ENCODE measurements at regions not wholly inside any gene's neighbourhood (a gene's known extent, or its start where the extent isn't known, plus 50 kb on each side); places are given as distances from the start of the nearest gene placed in this dataset.

DNA sequence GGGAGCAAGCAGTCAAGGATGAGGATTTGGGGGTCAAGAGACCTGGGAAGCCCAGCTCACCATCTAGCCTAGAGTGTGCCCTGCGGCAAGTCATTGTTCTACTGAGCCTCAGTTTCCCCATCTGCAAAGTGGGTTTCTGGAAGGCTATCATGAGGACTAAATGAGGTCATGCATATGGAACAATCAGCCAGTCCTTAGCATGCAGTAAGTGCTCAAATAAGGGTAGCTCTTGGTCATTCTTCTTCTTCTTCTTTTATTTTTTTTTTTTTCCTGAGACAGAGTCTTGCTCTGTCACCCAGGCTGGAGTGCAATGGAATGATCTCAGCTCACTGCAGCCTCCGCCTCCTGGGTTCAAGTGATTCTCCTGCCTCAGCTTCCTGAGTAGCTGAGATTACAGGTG is 99.9 kb upstream of the RUNX3 start:
- TF ChIP-seq CHD1 (IDR thresholded peaks at IDR 0.05; ENCODE audit: low read depth, low read length) = no peak
- no peak for TF ChIP-seq RCOR1 (IDR thresholded peaks at IDR 0.05; ENCODE audit: insufficient replicate concordance, low read length)
- TF ChIP-seq MAZ (IDR thresholded peaks at IDR 0.05; ENCODE audit: borderline replicate concordance, low read depth, low read length) = no peak
- no peak for TF ChIP-seq POLR2A (IDR thresholded peaks at IDR 0.05; ENCODE audit: low read depth, low read length)
- no peak for TF ChIP-seq MAFK (IDR thresholded peaks at IDR 0.05; ENCODE audit: low read depth, low read length)
- TF ChIP-seq RFX5 (IDR thresholded peaks at IDR 0.05; ENCODE audit: low read depth, low read length) = no peak
- no peak for TF ChIP-seq RAD21 (IDR thresholded peaks at IDR 0.05; ENCODE audit: low read length)
- TF ChIP-seq CEBPB (IDR thresholded peaks at IDR 0.05; ENCODE audit: low read depth, low read length) = no peak
- no peak for TF ChIP-seq FOS (IDR thresholded peaks at IDR 0.05; ENCODE audit: low read depth, low read length)
- TF ChIP-seq, protein P1, sequence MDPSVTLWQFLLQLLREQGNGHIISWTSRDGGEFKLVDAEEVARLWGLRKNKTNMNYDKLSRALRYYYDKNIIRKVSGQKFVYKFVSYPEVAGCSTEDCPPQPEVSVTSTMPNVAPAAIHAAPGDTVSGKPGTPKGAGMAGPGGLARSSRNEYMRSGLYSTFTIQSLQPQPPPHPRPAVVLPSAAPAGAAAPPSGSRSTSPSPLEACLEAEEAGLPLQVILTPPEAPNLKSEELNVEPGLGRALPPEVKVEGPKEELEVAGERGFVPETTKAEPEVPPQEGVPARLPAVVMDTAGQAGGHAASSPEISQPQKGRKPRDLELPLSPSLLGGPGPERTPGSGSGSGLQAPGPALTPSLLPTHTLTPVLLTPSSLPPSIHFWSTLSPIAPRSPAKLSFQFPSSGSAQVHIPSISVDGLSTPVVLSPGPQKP (IDR thresholded peaks at IDR 0.05; ENCODE audit: borderline replicate concordance, low read depth, low read length) = no peak
- no peak for TF ChIP-seq NFE2L2 (IDR thresholded peaks at IDR 0.05; ENCODE audit: low read depth, low read length)
- TF ChIP-seq SMC3 (IDR thresholded peaks at IDR 0.05; ENCODE audit: low read depth, low read length) = no peak
- no peak for TF ChIP-seq MXI1 (IDR thresholded peaks at IDR 0.05; ENCODE audit: borderline replicate concordance, low read depth, low read length)
- TF ChIP-seq BHLHE40 (IDR thresholded peaks at IDR 0.05; ENCODE audit: low read depth, low read length) = no peak
- TF ChIP-seq, protein P2, sequence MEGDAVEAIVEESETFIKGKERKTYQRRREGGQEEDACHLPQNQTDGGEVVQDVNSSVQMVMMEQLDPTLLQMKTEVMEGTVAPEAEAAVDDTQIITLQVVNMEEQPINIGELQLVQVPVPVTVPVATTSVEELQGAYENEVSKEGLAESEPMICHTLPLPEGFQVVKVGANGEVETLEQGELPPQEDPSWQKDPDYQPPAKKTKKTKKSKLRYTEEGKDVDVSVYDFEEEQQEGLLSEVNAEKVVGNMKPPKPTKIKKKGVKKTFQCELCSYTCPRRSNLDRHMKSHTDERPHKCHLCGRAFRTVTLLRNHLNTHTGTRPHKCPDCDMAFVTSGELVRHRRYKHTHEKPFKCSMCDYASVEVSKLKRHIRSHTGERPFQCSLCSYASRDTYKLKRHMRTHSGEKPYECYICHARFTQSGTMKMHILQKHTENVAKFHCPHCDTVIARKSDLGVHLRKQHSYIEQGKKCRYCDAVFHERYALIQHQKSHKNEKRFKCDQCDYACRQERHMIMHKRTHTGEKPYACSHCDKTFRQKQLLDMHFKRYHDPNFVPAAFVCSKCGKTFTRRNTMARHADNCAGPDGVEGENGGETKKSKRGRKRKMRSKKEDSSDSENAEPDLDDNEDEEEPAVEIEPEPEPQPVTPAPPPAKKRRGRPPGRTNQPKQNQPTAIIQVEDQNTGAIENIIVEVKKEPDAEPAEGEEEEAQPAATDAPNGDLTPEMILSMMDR (conservative IDR thresholded peaks at IDR 0.05; ENCODE audit: low read depth, low read length) = no peak
- Histone ChIP-seq H3K18ac (ENCODE audit: low read depth, low read length) (no peak overlapping the region), H3K4ac (ENCODE audit: low read depth, low read length) (no peak overlapping the region), H3K4me2 (ENCODE audit: low read depth, low read length) (no peak overlapping the region), H2BK15ac (ENCODE audit: low read depth, low read length) (no peak overlapping the region), H3K23ac (ENCODE audit: low read depth, low read length) (no peak overlapping the region), H3K9ac (ENCODE audit: low read depth, low read length) (no peak overlapping the region), H4K8ac (ENCODE audit: low read depth in 2 of 2, low read length in 2 of 2) (no peak overlapping the region), H3K9me1 (ENCODE audit: insufficient read depth, low read length) (no peaks in the 10 kb centered on the region), H2BK20ac (ENCODE audit: low read depth, low read length) (no peak overlapping the region), H3K36me3 (ENCODE audit: control insufficient read depth, insufficient read depth, low read length) (no peaks in the 10 kb centered on the region), H2AFZ (replicated peaks; ENCODE audit: low read length, poor library complexity) (no peak overlapping the region), H3K79me1 (ENCODE audit: low read depth in 1 of 2, low read length in 2 of 2) (no peaks in the 10 kb centered on the region), H2AK5ac (ENCODE audit: low read depth, low read length) (no peak overlapping the region), H2AK9ac (replicated peaks; ENCODE audit: low read depth, low read length, poor library complexity) (no peak overlapping the region), H2BK120ac (ENCODE audit: low read depth, low read length) (no peak overlapping the region), H3K4me3 (ENCODE audit: insufficient read depth, low read depth, low read length) (no peak overlapping the region), H3K4me1 (ENCODE audit: control insufficient read depth, insufficient read depth, low read length) (peaks cover 2% of the 10 kb centered on the region; the same call in 1 of the 2 replicates), H3K27me3 (ENCODE audit: control insufficient read depth, insufficient read depth, low read length) (no peaks in the 10 kb centered on the region; the same call in 1 of the 2 replicates), H3K9me3 (ENCODE audit: control insufficient read depth, insufficient read depth, low read length) (no peaks in the 10 kb centered on the region), H3K56ac (ENCODE audit: extremely low read depth, insufficient read depth, low read length) (no peak overlapping the region), H4K5ac (ENCODE audit: low read depth, low read length) (no peak overlapping the region), H3K14ac (replicated peaks; ENCODE audit: low read depth, low read length) (no peak overlapping the region), H4K91ac (ENCODE audit: insufficient read depth, low read depth, low read length) (no peak overlapping the region), H2BK5ac (ENCODE audit: low read depth, low read length, poor library complexity, severe bottlenecking) (no peak overlapping the region), H3K27ac (ENCODE audit: insufficient read depth, low read length) (no peak overlapping the region), H4K20me1 (ENCODE audit: insufficient read depth, low read length) (no peaks in the 10 kb centered on the region)
- dilution Hi-C loops (cut with HindIII; ENCODE audit: low sequenced_read_pairs, unreplicated experiment) = no loop called here
- intact Hi-C loops (cut with micrococcal nuclease) = no loop called here
- no TSS peak for BruUV-seq (replicated peaks)
- ChIA-PET CTCF (interaction anchor here (2.0 kb wide), 1 partner anchor 78 kb away, joined by 4 read pairs; no protein-coding TSS in a partner anchor), POLR2A (ENCODE audit: unreplicated experiment) (no interaction called here)
- no CpG with 5 or more reads among the region's 2 CpGs for WGBS, 2 experiments (ENCODE audit: extremely low coverage in 2 of 2, insufficient read length in 1 of 2)
- in situ Hi-C loops (cut with MboI; ENCODE audit: low sequenced_read_pairs) = no loop called here
- ATAC-seq (ENCODE audit: low read depth) (no peak), DNase-seq (no peak)

Measured in IMR-90 (cell line).